Progenitor cell of endocrine pancreas (in vitro differentiated cells): ENCODE measurements at regions not wholly inside any gene's neighbourhood (a gene's known extent, or its start where the extent isn't known, plus 50 kb on each side); places are given as distances from the start of the nearest gene placed in this dataset.

Experiments
- DNase-seq: peaks from one replicate; pipeline ENCODE4 v3.0.0; 2021; ENCODE audit warnings: low spot score; ENCODE audit not compliant: unreplicated experiment
- H3K27ac Mint-ChIP-seq: 2 replicates; pipeline ENCODE4 v1.8.0; 2021; ENCODE audit warnings: mild to moderate bottlenecking, moderate library complexity, mixed read lengths
- H3K27me3 Mint-ChIP-seq: 2 replicates; pipeline ENCODE4 v1.8.0; 2021; ENCODE audit warnings: mixed read lengths
- H3K36me3 Mint-ChIP-seq: 2 replicates; pipeline ENCODE4 v1.8.0; 2022; ENCODE audit warnings: mixed read lengths; ENCODE audit not compliant: insufficient read depth
- H3K4me1 Mint-ChIP-seq: 2 replicates; pipeline ENCODE4 v1.8.0; 2021; ENCODE audit warnings: low read depth, mixed read lengths
- H3K4me3 Mint-ChIP-seq: 2 replicates; pipeline ENCODE4 v1.8.0; 2021; ENCODE audit warnings: low read depth, mild to moderate bottlenecking, moderate library complexity, mixed read lengths
- H3K9me3 Mint-ChIP-seq: 2 replicates; pipeline ENCODE4 v1.8.0; 2021; ENCODE audit warnings: low read depth, mixed read lengths
- CTCF ChIP-seq: fragments of 200-600 bp; sonication (generic); IDR thresholded peaks from one replicate; pipeline ENCODE4 v1.5.0; 2021; ENCODE audit warnings: antibody characterized with exemption, mild to moderate bottlenecking; ENCODE audit not compliant: unreplicated experiment

GRCh38 chr2:142601794-142602193 is 275.7 kb upstream of the KYNU start:
- Mint-ChIP-seq H3K27ac (no peak overlapping the region), H3K4me1 (no peaks in the 10 kb centered on the region), H3K4me3 (no peak overlapping the region), H3K27me3 (peaks cover 12% of the 10 kb centered on the region), H3K9me3 (no peaks in the 10 kb centered on the region), H3K36me3 (no peaks in the 10 kb centered on the region)
- no peak for DNase-seq
- TF ChIP-seq CTCF: no peak

GRCh38 chr2:142599504-142599903 is 278.0 kb upstream of the KYNU start:
- H3K27me3 Mint-ChIP-seq: peaks cover 8% of the 10 kb centered on the region
- H3K4me3 Mint-ChIP-seq: no peak overlapping the region
- no peak for TF ChIP-seq CTCF
- no peak overlapping the region for H3K27ac Mint-ChIP-seq
- no peaks in the 10 kb centered on the region for H3K36me3 Mint-ChIP-seq
- no peaks in the 10 kb centered on the region for H3K9me3 Mint-ChIP-seq
- no peak for DNase-seq
- H3K4me1 Mint-ChIP-seq: no peaks in the 10 kb centered on the region

- Mint-ChIP-seq H3K4me3 (no peak overlapping the region), H3K36me3 (no peaks in the 10 kb centered on the region), H3K4me1 (no peaks in the 10 kb centered on the region), H3K27me3 (peaks cover 8% of the 10 kb centered on the region), H3K27ac (no peak overlapping the region), H3K9me3 (no peaks in the 10 kb centered on the region)
- no peak for DNase-seq
- TF ChIP-seq CTCF: no peak
These were observed 278.6 kb upstream of the KYNU start for GRCh38 chr2:142598846-142599245.

GRCh38 chr2:142596334-142597088 is 281.0 kb upstream of the KYNU start:
- no peak for DNase-seq
- Mint-ChIP-seq H3K36me3 (no peaks in the 10 kb centered on the region), H3K9me3 (no peaks in the 10 kb centered on the region), H3K4me3 (no peak overlapping the region), H3K27ac (no peak overlapping the region), H3K27me3 (peaks cover 8% of the 10 kb centered on the region), H3K4me1 (peaks cover 5% of the 10 kb centered on the region)
- no peak for TF ChIP-seq CTCF

- Mint-ChIP-seq H3K4me3 (no peak overlapping the region), H3K27ac (no peak overlapping the region), H3K9me3 (no peaks in the 10 kb centered on the region), H3K36me3 (no peaks in the 10 kb centered on the region), H3K27me3 (peaks cover 3% of the 10 kb centered on the region), H3K4me1 (peaks cover 5% of the 10 kb centered on the region)
- TF ChIP-seq CTCF: no peak
- DNase-seq: no peak
These were observed 282.5 kb upstream of the KYNU start for GRCh38 chr2:142594935-142595334.
